ENCODE measurements at regions not wholly inside any gene's neighbourhood (a gene's known extent, or its start where the extent isn't known, plus 50 kb on each side); places are given as distances from the start of the nearest gene placed in this dataset.
"Not testable (repeated sequence)": the region's sequence is repeated elsewhere in the genome, so short reads cannot be mapped to it uniquely, and the experiment has no call there.

GRCh38 chr12:13336216-13336615, 139.7 kb downstream of the EMP1 start:
- DNase-seq, result no peak

- no peak for DNase-seq
Observed at GRCh38 chr12:13328535-13328934, 132.0 kb downstream of the EMP1 start.

GRCh38 chr12:13326076-13326475, 129.6 kb downstream of the EMP1 start:
- no peak for DNase-seq

GRCh38 chr12:13325037-13325436, 128.5 kb downstream of the EMP1 start:
- DNase-seq, result not testable (repeated sequence)

- DNase-seq, result no peak
Observed at GRCh38 chr12:13318231-13319015, 121.9 kb downstream of the EMP1 start.

- DNase-seq, result no peak
Observed at GRCh38 chr12:13316587-13317246, 120.2 kb downstream of the EMP1 start.

- DNase-seq, result no peak
Observed at GRCh38 chr12:13313886-13314285, 117.4 kb downstream of the EMP1 start.

- DNase-seq, result no peak
Observed at GRCh38 chr12:13311551-13311950, 115.0 kb downstream of the EMP1 start.

GRCh38 chr12:13307143-13307816, 110.8 kb downstream of the EMP1 start:
- no peak for DNase-seq

GRCh38 chr12:13304924-13305323, 108.4 kb downstream of the EMP1 start:
- DNase-seq, result no peak

GRCh38 chr12:13299457-13299856, 102.9 kb downstream of the EMP1 start:
- DNase-seq, result no peak

- no peak for DNase-seq
Observed at GRCh38 chr12:13293096-13293495, 96.6 kb downstream of the EMP1 start.

- DNase-seq, result no peak
Observed at GRCh38 chr12:13289653-13290289, 93.2 kb downstream of the EMP1 start.

- no peak for DNase-seq
Observed at GRCh38 chr12:13288937-13289652, 92.6 kb downstream of the EMP1 start.

GRCh38 chr12:13288501-13288900, 92.0 kb downstream of the EMP1 start:
- no peak for DNase-seq

GRCh38 chr12:13283867-13284266, 87.3 kb downstream of the EMP1 start:
- DNase-seq, result no peak

GRCh38 chr12:13282861-13283260, 86.3 kb downstream of the EMP1 start:
- DNase-seq, result no peak

- DNase-seq, result peak; percentile 75
Observed at GRCh38 chr12:13278249-13278787, 81.8 kb downstream of the EMP1 start.

GRCh38 chr12:13277293-13277692, 80.8 kb downstream of the EMP1 start:
- no peak for DNase-seq

GRCh38 chr12:13275241-13276085, 78.9 kb downstream of the EMP1 start:
- no peak for DNase-seq

GRCh38 chr12:13273850-13274249, 77.3 kb downstream of the EMP1 start:
- no peak for DNase-seq

GRCh38 chr12:13273097-13273496, 76.6 kb downstream of the EMP1 start:
- no peak for DNase-seq

All from activated CD4-positive, alpha-beta T cell treated with anti-CD3 and anti-CD28 coated beads for 48 hours (primary cell).